Activated CD4-positive, alpha-beta memory T cell treated with anti-CD3 and anti-CD28 coated beads, Interleukin-2, amount 10 ng/mL, durations not matched to agents 7 days and 5 days (primary cell): ENCODE measurements at regions not wholly inside any gene's neighbourhood (a gene's known extent, or its start where the extent isn't known, plus 50 kb on each side); places are given as distances from the start of the nearest gene placed in this dataset.

Experiments
- CTCF ChIA-PET: fragments of 350-600 bp; sonication (Branson Sonifier 250); formaldehyde crosslinking; loops from one replicate; lab custom pipeline; 2021; ENCODE audit warnings: antibody characterized with exemption, inconsistent platforms; lab: Charles Lee
- POLR2A ChIA-PET: fragments of 350-600 bp; sonication (Branson Sonifier 250); formaldehyde crosslinking; loops from one replicate; lab custom pipeline; 2021; ENCODE audit warnings: antibody characterized with exemption; lab: Charles Lee
- DNase-seq: peaks from one replicate; pipeline ENCODE4 v3.0.0-alpha.2; 2020
- H3K27ac Mint-ChIP-seq: one replicate; pipeline ENCODE4 v1.8.0; 2021; ENCODE audit warnings: mild to moderate bottlenecking, mixed read lengths
- H3K27me3 Mint-ChIP-seq: one replicate; pipeline ENCODE4 v1.8.0; 2021; ENCODE audit warnings: mixed read lengths
- H3K36me3 Mint-ChIP-seq: one replicate; pipeline ENCODE4 v1.8.0; 2021; ENCODE audit warnings: low read depth, mixed read lengths
- H3K4me1 Mint-ChIP-seq: one replicate; pipeline ENCODE4 v1.8.0; 2021; ENCODE audit warnings: mixed read lengths
- H3K4me3 Mint-ChIP-seq: one replicate; pipeline ENCODE4 v1.8.0; 2021; ENCODE audit warnings: mild to moderate bottlenecking, mixed read lengths
- H3K9me3 Mint-ChIP-seq: one replicate; pipeline ENCODE4 v1.8.0; 2021; ENCODE audit warnings: mixed read lengths

DNA sequence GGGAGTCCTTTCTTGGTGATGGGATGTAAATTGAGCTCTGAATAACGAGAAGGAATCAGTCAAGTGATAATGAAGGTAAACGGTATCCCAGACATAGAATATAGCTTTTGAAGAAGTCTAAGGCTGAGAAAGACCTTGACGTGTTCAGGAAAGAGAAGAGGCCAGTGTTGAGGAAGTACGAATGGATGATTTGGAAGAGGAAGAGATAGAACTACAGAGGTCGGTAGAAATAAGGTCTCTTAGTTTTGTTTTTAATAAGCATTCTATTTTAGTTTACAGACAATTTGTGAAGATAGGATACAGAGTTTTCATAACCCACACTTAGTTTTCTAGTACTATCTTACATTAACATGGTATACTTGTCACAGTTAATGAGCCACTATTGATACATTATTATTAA, 1598.1 kb downstream of the FAM181B start:
- DNase-seq, result no peak
- ChIA-PET POLR2A (no interaction called here), CTCF (no interaction called here)
- no peaks in the 10 kb centered on the region for H3K4me1 Mint-ChIP-seq
- no peaks in the 10 kb centered on the region for H3K36me3 Mint-ChIP-seq
- H3K27ac Mint-ChIP-seq, result no peak overlapping the region
- no peaks in the 10 kb centered on the region for H3K27me3 Mint-ChIP-seq
- H3K4me3 Mint-ChIP-seq, result no peak overlapping the region
- H3K9me3 Mint-ChIP-seq, result no peaks in the 10 kb centered on the region

DNA sequence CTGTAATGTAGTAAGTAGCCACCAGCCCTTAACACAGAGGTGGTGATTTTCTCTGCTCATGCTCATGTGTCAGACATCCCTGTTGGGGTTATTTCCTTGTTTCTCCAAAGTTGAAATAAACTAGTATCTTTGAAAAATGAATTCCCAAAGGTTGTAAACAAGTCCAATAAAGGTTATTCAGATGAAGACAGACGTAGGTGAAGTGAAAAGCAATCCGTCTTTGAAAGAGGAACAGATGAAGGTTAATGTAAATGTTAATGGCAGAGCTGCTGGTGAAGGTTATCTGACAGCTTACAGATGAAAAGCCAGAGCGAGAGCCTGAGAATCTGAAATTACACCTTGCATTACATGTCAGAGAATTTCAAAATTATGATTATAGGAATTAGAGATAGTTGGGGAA, 1604.0 kb downstream of the FAM181B start:
- no peak for DNase-seq
- ChIA-PET POLR2A (no interaction called here), CTCF (no interaction called here)
- Mint-ChIP-seq H3K27me3 (no peaks in the 10 kb centered on the region), H3K4me3 (no peak overlapping the region), H3K27ac (no peak overlapping the region), H3K4me1 (no peaks in the 10 kb centered on the region), H3K36me3 (no peaks in the 10 kb centered on the region), H3K9me3 (peaks cover 2% of the 10 kb centered on the region)

DNA sequence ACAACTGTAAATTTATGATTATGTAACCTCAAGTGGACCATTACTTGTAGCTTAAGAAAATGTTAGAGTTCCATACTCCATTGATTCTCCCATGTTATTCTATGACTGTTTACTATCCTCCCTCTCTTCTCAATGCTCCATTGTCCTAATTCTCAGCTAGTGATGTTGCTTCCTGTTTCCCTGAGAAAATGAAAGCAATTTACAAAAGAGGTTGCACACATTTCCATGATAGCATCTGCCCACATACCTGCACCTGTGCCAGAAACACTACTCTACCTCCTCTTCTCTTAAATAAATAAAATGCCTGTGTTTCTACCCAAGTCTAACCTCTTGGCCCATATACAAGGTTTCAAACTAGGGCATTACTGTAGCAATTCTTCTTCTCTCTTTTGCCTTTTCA, 1620.9 kb downstream of the FAM181B start:
- Mint-ChIP-seq H3K27me3 (no peaks in the 10 kb centered on the region), H3K4me3 (no peak overlapping the region), H3K9me3 (no peaks in the 10 kb centered on the region), H3K36me3 (no peaks in the 10 kb centered on the region), H3K27ac (no peak overlapping the region), H3K4me1 (no peaks in the 10 kb centered on the region)
- ChIA-PET POLR2A (no interaction called here), CTCF (no interaction called here)
- no peak for DNase-seq

DNA sequence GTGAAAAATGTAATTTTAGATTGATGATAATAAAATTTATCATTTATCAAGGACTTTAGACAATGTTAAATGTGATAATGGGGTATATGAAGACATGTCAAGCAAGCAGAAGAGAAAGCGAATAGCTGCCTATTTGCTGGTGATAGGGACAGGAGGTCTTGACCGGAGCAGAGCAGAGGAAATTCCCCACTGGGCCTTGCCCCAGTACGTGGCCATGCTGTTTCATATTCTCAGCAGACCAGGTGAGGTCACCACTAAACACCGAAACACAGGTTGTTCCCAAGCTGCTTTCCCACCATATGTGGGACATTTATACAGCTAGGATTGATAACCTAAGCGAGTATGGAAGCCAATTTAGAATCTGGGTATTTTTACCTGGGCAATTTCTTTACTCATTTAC, 1629.6 kb downstream of the FAM181B start:
- Mint-ChIP-seq H3K4me3 (no peak overlapping the region), H3K27ac (no peak overlapping the region), H3K36me3 (no peaks in the 10 kb centered on the region), H3K9me3 (peaks cover 2% of the 10 kb centered on the region), H3K27me3 (no peaks in the 10 kb centered on the region), H3K4me1 (no peaks in the 10 kb centered on the region)
- ChIA-PET CTCF (no interaction called here), POLR2A (no interaction called here)
- no peak for DNase-seq

DNA sequence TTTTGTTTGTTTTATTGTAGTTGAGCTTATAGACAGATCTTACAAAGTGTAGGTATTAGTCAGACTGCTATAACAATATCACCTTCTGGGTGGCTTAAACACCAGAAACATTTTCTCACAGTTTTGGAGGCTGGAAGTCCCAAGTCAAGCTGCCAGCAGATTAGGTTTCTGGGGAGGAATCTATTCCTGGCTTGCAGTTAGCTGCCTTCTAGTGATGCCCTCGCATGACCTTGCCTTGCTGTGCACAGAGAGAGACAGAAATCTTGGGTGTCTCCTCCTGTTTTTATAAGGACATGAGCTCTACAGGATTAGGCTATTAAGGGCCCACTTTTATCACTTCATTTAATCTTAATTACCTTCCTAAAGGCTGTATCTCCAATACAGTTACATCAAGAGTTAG, 1635.2 kb downstream of the FAM181B start:
- POLR2A ChIA-PET, result no interaction called here
- H3K36me3 Mint-ChIP-seq, result no peaks in the 10 kb centered on the region
- no peak overlapping the region for H3K4me3 Mint-ChIP-seq
- DNase-seq, result no peak
- CTCF ChIA-PET, result no interaction called here
- H3K27ac Mint-ChIP-seq, result no peak overlapping the region
- H3K4me1 Mint-ChIP-seq, result no peaks in the 10 kb centered on the region
- H3K27me3 Mint-ChIP-seq, result no peaks in the 10 kb centered on the region
- peaks cover 5% of the 10 kb centered on the region for H3K9me3 Mint-ChIP-seq

DNA sequence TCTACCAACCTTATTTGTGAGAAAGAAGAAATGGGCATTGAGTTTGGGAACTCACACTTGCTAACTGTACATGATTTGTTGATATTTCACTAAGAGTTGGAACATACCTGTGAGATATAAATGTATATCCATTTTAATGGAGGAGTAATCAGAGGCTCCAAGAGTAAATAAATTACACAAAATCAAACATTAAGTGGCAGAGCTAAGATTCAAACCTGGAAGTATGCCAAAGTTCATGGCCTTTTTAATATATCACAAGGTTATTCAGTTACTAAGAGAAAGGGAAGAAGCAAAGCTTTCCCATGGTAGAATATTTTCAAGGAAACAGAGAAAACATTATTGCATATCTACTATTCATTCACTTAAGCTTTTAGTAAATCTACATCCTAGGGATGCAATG, 1641.1 kb downstream of the FAM181B start:
- Mint-ChIP-seq H3K9me3 (peaks cover 8% of the 10 kb centered on the region), H3K27me3 (no peaks in the 10 kb centered on the region), H3K36me3 (no peaks in the 10 kb centered on the region), H3K4me1 (no peaks in the 10 kb centered on the region), H3K27ac (no peak overlapping the region), H3K4me3 (no peak overlapping the region)
- ChIA-PET POLR2A (no interaction called here), CTCF (no interaction called here)
- no peak for DNase-seq

DNA sequence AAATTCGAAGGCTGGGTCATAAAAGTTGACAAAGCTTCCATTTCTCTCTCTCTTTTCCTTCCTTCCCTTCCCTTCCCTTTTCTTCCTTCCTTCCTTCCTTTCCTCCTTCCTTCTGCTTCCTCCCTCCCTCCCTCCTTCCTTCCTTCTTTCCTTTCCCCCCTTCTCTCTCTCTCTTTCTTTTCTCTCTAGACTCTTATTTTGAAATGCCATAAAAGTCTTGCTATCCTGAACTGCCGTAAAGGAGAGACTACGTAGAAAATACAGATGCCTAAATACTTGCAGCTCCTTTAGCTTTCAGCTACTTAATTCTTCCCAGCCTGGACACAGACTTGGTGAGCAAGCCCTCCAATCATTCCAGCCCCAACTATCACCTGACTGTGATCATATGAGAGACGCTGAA, 1644.4 kb downstream of the FAM181B start:
- Mint-ChIP-seq H3K4me3 (no peak overlapping the region), H3K9me3 (peaks cover 7% of the 10 kb centered on the region), H3K36me3 (no peaks in the 10 kb centered on the region), H3K27ac (no peak overlapping the region), H3K4me1 (no peaks in the 10 kb centered on the region), H3K27me3 (no peaks in the 10 kb centered on the region)
- ChIA-PET CTCF (no interaction called here), POLR2A (interaction anchor here (0.7 kb wide), 1 partner anchor 73 kb away, joined by 3 read pairs; no protein-coding TSS in a partner anchor)
- no peak for DNase-seq

DNA sequence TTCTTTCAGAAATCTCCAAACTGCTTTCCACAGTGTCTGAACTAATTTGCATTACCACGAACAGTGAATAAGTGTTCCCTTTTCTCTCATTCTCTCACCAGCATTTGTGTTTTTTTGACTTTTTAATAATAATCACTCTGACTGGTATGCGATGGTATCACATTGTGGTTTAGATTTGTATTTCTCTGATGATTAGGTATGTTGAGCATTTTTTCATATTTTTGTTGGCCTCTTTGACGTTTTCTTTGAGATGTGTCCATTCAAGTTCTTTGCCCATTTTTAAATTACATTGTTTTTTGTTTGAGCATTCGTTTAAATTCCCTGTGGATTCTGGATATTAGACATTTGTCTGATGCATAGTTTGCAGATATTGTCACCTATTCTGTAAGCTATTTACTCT, 1639.6 kb upstream of the TENM4 start:
- ChIA-PET POLR2A (no interaction called here), CTCF (interaction anchor here (0.7 kb wide), 1 partner anchor 1441 kb away, joined by 6 read pairs; no protein-coding TSS in a partner anchor)
- no peak overlapping the region for H3K27ac Mint-ChIP-seq
- H3K4me1 Mint-ChIP-seq, result no peaks in the 10 kb centered on the region
- H3K27me3 Mint-ChIP-seq, result no peaks in the 10 kb centered on the region
- no peak overlapping the region for H3K4me3 Mint-ChIP-seq
- no peak for DNase-seq
- H3K36me3 Mint-ChIP-seq, result no peaks in the 10 kb centered on the region
- H3K9me3 Mint-ChIP-seq, result peaks cover 11% of the 10 kb centered on the region

DNA sequence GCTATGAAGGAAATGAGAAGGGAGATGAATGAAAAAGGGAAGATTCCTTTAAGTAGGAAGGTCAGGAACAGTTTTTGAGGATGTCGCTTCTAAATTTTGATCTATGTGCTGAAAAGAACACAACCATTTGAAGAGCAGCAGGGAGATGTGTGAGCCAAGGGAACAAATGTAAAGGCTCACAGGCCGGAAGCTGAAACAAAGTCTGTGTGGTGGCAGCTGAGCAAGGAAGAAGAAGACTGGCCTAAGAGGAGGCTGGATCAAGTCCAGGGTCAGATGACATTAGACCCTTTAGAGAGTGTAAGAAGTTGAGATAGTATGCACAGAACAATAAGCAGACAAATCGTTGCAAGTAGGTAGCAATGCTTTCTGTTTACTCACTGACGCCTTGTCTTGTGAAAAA, 1631.4 kb upstream of the TENM4 start:
- Mint-ChIP-seq H3K4me1 (no peaks in the 10 kb centered on the region), H3K27me3 (no peaks in the 10 kb centered on the region), H3K9me3 (peaks cover 7% of the 10 kb centered on the region), H3K36me3 (no peaks in the 10 kb centered on the region), H3K4me3 (no peak overlapping the region), H3K27ac (no peak overlapping the region)
- DNase-seq, result no peak
- POLR2A ChIA-PET, result no interaction called here
- CTCF ChIA-PET, result no interaction called here

DNA sequence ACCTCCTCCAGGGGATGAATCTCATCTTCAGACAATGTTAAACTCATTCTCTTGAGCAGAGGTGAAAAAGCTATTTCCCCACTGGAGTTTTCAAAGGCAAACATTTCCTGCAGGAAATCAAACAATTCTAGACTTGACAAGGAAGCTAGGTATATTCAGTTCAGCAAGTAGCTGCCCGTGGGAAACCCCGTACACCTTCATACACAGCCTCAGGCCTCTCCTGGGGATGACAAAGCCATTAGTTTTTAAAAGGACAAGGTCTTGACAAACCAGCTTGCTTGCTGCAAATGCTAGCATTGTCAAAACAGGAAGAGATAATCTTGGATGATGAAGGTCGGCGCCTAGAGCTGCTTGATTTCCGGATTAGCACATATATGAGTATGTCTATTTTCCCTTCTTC, 1630.8 kb upstream of the TENM4 start:
- no peak for DNase-seq
- no peak overlapping the region for H3K4me3 Mint-ChIP-seq
- H3K4me1 Mint-ChIP-seq, result no peaks in the 10 kb centered on the region
- no peaks in the 10 kb centered on the region for H3K36me3 Mint-ChIP-seq
- no peak overlapping the region for H3K27ac Mint-ChIP-seq
- CTCF ChIA-PET, result no interaction called here
- peaks cover 7% of the 10 kb centered on the region for H3K9me3 Mint-ChIP-seq
- no peaks in the 10 kb centered on the region for H3K27me3 Mint-ChIP-seq
- POLR2A ChIA-PET, result no interaction called here

DNA sequence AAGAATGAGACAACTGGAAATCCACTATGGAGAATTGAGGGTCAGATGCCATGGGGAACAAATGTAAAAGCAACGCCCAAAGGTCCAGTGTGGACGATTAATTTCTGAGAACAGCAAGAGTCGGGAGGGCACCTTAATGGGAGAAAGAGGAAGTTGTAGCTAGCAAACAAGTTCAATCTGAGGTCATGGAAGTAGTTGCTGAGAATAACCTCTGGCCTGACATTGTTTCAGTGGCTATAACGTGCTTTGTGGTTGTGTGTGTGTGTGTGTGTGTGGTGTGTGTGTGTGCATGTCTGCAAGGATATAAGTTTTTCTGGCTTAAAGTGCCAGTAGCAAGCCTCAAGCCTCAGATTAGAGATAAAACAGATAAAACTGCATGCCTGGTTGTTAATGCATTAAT, 1630.1 kb upstream of the TENM4 start:
- ChIA-PET POLR2A (no interaction called here), CTCF (no interaction called here)
- no peak for DNase-seq
- H3K27me3 Mint-ChIP-seq, result no peaks in the 10 kb centered on the region
- H3K4me3 Mint-ChIP-seq, result no peak overlapping the region
- no peaks in the 10 kb centered on the region for H3K36me3 Mint-ChIP-seq
- peaks cover 4% of the 10 kb centered on the region for H3K9me3 Mint-ChIP-seq
- H3K4me1 Mint-ChIP-seq, result no peaks in the 10 kb centered on the region
- H3K27ac Mint-ChIP-seq, result no peak overlapping the region

DNA sequence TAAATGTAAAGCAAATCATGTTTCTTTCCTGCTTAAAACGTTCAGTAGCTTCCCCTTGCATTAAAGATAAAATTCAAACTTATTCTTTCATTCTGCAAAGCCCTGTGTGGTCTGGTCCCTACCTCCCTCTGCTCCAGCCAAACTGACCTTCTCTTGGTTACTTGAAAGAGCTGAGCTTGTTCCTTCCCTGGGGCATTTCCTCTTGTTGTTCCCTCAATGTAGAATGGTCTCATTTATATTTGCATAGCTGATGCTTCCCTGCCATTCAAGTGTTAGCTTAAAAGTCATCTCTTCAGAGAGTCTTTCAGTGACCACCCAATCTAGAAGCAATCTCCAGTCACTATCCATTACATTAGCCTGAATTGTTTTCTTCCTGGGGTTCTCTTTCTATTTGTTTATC, 1618.5 kb upstream of the TENM4 start:
- H3K36me3 Mint-ChIP-seq, result no peaks in the 10 kb centered on the region

DNA sequence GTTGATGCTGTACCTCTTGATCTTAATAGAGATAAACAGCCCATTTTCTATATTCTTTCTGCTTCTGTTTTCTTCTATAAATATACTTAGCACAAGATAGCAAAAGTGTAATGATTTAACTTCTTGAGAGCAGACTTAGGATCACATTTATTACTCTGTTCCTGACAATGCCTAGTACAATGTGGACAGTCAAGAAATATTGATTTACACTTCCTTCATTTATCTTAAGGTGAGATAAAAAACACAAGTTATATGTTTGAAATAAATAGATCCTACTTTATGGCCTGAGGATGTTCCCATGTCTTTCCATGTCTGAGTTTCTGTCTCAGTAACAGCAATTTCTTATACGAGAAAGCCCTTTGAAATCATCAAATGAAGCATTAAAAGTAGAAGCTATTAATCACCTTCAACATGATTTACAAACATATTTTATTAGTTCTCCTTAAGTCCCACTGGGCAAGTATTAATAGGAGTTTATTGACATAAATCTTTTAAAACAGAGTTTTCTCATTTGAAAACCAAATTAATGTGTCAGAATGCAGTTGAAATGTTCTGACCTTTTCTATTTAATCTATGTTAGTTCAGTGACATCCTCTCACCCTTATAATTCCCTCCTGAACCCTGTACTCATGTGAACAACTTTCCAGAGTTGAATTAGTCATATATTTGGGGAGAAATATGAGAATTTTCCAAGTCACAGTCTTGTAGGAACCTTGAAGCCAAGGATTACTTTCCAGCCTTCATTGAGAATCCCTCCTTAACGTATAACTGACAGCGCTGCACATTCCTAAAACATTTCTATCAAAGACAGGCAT, 1611.7 kb upstream of the TENM4 start:
- ChIA-PET CTCF (no interaction called here), POLR2A (no interaction called here)
- Mint-ChIP-seq H3K4me1 (no peaks in the 10 kb centered on the region), H3K4me3 (no peak overlapping the region), H3K27me3 (no peaks in the 10 kb centered on the region), H3K9me3 (peaks cover 9% of the 10 kb centered on the region), H3K36me3 (no peaks in the 10 kb centered on the region), H3K27ac (no peak overlapping the region)
- DNase-seq, result no peak

More for the DNA sequence above, 1618.5 kb upstream of the TENM4 start:
- DNase-seq, result no peak
- peaks cover 9% of the 10 kb centered on the region for H3K9me3 Mint-ChIP-seq
- POLR2A ChIA-PET, result no interaction called here
- no peaks in the 10 kb centered on the region for H3K4me1 Mint-ChIP-seq
- no peaks in the 10 kb centered on the region for H3K27me3 Mint-ChIP-seq
- H3K4me3 Mint-ChIP-seq, result no peak overlapping the region
- H3K27ac Mint-ChIP-seq, result no peak overlapping the region
- CTCF ChIA-PET, result no interaction called here

DNA sequence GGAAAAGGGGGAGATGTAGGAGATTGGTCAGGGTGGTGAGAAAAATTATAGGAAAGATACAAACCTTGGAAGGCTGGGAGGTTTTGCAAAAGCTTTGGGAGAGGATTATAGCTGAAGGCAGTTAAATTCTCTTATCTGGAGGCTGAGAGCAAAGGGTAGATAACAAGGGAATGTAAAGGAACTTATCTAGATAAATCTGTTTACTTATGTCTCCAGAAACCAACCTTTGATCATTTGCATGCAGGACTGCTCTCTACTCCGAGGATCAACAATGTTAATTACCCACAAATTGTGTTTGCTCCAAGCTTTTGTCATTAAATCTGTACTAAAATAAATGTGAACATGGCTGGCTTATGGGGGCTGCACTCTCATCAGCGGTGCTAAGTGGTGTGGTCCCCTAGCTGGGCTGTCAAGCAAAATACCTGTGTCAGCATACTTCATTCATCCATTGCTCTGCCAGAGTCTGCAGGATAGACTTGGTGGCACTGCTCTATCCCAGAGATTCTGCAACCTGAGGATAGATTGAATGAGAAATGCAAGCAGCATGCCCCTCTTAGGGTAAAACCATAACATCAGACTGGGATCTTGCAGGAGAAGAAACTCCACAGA, 1599.2 kb upstream of the TENM4 start:
- no peak for DNase-seq
- Mint-ChIP-seq H3K4me3 (no peak overlapping the region), H3K4me1 (no peaks in the 10 kb centered on the region), H3K9me3 (peaks cover 28% of the 10 kb centered on the region), H3K27me3 (no peaks in the 10 kb centered on the region), H3K36me3 (no peaks in the 10 kb centered on the region), H3K27ac (no peak overlapping the region)
- CTCF ChIA-PET, result no interaction called here
- POLR2A ChIA-PET, result no interaction called here
